ENCODE measurements at regions not wholly inside any gene's neighbourhood (a gene's known extent, or its start where the extent isn't known, plus 50 kb on each side); places are given as distances from the start of the nearest gene placed in this dataset.
"Not testable (repeated sequence)": the region's sequence is repeated elsewhere in the genome, so short reads cannot be mapped to it uniquely, and the experiment has no call there.

- no peak for DNase-seq
Observed at GRCh38 chr13:33676045-33676989, 141.6 kb upstream of the RFC3 start.

GRCh38 chr13:33677215-33677614, 140.7 kb upstream of the RFC3 start:
- DNase-seq = no peak

GRCh38 chr13:33678084-33678483, 139.9 kb upstream of the RFC3 start:
- no peak for DNase-seq

GRCh38 chr13:33678906-33679657, 138.9 kb upstream of the RFC3 start:
- DNase-seq = no peak

- DNase-seq = no peak
Observed at GRCh38 chr13:33679658-33680012, 138.3 kb upstream of the RFC3 start.

GRCh38 chr13:33682020-33682564, 135.9 kb upstream of the RFC3 start:
- no peak for DNase-seq

- DNase-seq = not testable (repeated sequence)
Observed at GRCh38 chr13:33682646-33683045, 135.3 kb upstream of the RFC3 start.

- DNase-seq = no peak
Observed at GRCh38 chr13:33683376-33683775, 134.6 kb upstream of the RFC3 start.

- DNase-seq = no peak
Observed at GRCh38 chr13:33684874-33685273, 133.1 kb upstream of the RFC3 start.

- no peak for DNase-seq
Observed at GRCh38 chr13:33686772-33687480, 131.0 kb upstream of the RFC3 start.

GRCh38 chr13:33690354-33690753, 127.6 kb upstream of the RFC3 start:
- no peak for DNase-seq

- no peak for DNase-seq
Observed at GRCh38 chr13:33691980-33692379, 126.0 kb upstream of the RFC3 start.

GRCh38 chr13:33692531-33692930, 125.4 kb upstream of the RFC3 start:
- DNase-seq = no peak

- DNase-seq = no peak
Observed at GRCh38 chr13:33694546-33694945, 123.4 kb upstream of the RFC3 start.

GRCh38 chr13:33696530-33696929, 121.4 kb upstream of the RFC3 start:
- no peak for DNase-seq

GRCh38 chr13:33697926-33698325, 120.0 kb upstream of the RFC3 start:
- DNase-seq = no peak

- no peak for DNase-seq
Observed at GRCh38 chr13:33707449-33707848, 110.5 kb upstream of the RFC3 start.

- DNase-seq = no peak
Observed at GRCh38 chr13:33710924-33711323, 107.0 kb upstream of the RFC3 start.

- no peak for DNase-seq
Observed at GRCh38 chr13:33711436-33711835, 106.5 kb upstream of the RFC3 start.

- no peak for DNase-seq
Observed at GRCh38 chr13:33717775-33718174, 100.2 kb upstream of the RFC3 start.

GRCh38 chr13:33721724-33722123, 96.2 kb upstream of the RFC3 start:
- no peak for DNase-seq

GRCh38 chr13:33722216-33722915, 95.6 kb upstream of the RFC3 start:
- no peak for DNase-seq

- DNase-seq = no peak
Observed at GRCh38 chr13:33723365-33723764, 94.6 kb upstream of the RFC3 start.

Data from T1000 (cell line).